HG02852 (cell line): ENCODE measurements at regions not wholly inside any gene's neighbourhood (a gene's known extent, or its start where the extent isn't known, plus 50 kb on each side); places are given as distances from the start of the nearest gene placed in this dataset.
"Not testable (repeated sequence)": the region's sequence is repeated elsewhere in the genome, so short reads cannot be mapped to it uniquely, and the experiment has no call there.

Experiments
- ATAC-seq: cut with Tn5 transposase; IDR thresholded peaks from one replicate; pipeline ENCODE4 v1.9.1; 2021; ENCODE audit warnings: mild to moderate bottlenecking, moderate library complexity; ENCODE audit not compliant: unreplicated experiment

- no peak for ATAC-seq
Measured at GRCh38 chr3:177862962-177863491, 665.7 kb upstream of the TBL1XR1 start.

GRCh38 chr3:177871267-177871666 is 665.0 kb upstream of the KCNMB2 start:
- ATAC-seq = not testable (repeated sequence)

- no peak for ATAC-seq
Measured at GRCh38 chr3:177878192-177878591, 658.0 kb upstream of the KCNMB2 start.

GRCh38 chr3:177878957-177879356 is 657.3 kb upstream of the KCNMB2 start:
- no peak for ATAC-seq

- ATAC-seq = no peak
Measured at GRCh38 chr3:177881351-177881750, 654.9 kb upstream of the KCNMB2 start.

- no peak for ATAC-seq
Measured at GRCh38 chr3:177882124-177882648, 654.0 kb upstream of the KCNMB2 start.

GRCh38 chr3:177883091-177883490 is 653.1 kb upstream of the KCNMB2 start:
- ATAC-seq = no peak

GRCh38 chr3:177883957-177884356 is 652.3 kb upstream of the KCNMB2 start:
- no peak for ATAC-seq

- ATAC-seq = no peak
Measured at GRCh38 chr3:177885063-177885462, 651.2 kb upstream of the KCNMB2 start.

GRCh38 chr3:177886501-177886900 is 649.7 kb upstream of the KCNMB2 start:
- ATAC-seq = no peak

GRCh38 chr3:177887475-177887874 is 648.8 kb upstream of the KCNMB2 start:
- ATAC-seq = peak; percentile 64

GRCh38 chr3:177889161-177889560 is 647.1 kb upstream of the KCNMB2 start:
- no peak for ATAC-seq

GRCh38 chr3:177889652-177890358 is 646.4 kb upstream of the KCNMB2 start:
- no peak for ATAC-seq

GRCh38 chr3:177890359-177890683 is 645.9 kb upstream of the KCNMB2 start:
- ATAC-seq = no peak

- ATAC-seq = not testable (repeated sequence)
Measured at GRCh38 chr3:177891569-177891968, 644.7 kb upstream of the KCNMB2 start.

GRCh38 chr3:177893331-177893730 is 642.9 kb upstream of the KCNMB2 start:
- no peak for ATAC-seq

- ATAC-seq = no peak
Measured at GRCh38 chr3:177894081-177894728, 642.0 kb upstream of the KCNMB2 start.

GRCh38 chr3:177898185-177898584 is 638.1 kb upstream of the KCNMB2 start:
- ATAC-seq = no peak

- ATAC-seq = no peak
Measured at GRCh38 chr3:177899275-177900067, 636.8 kb upstream of the KCNMB2 start.

GRCh38 chr3:177902876-177903275 is 633.4 kb upstream of the KCNMB2 start:
- ATAC-seq = no peak

GRCh38 chr3:177904621-177905020 is 631.6 kb upstream of the KCNMB2 start:
- no peak for ATAC-seq
